Activated naive CD4-positive, alpha-beta T cell treated with anti-CD3 and anti-CD28 coated beads for 36 hours (primary cell): ENCODE measurements at regions not wholly inside any gene's neighbourhood (a gene's known extent, or its start where the extent isn't known, plus 50 kb on each side); places are given as distances from the start of the nearest gene placed in this dataset.

Experiments
- CTCF ChIA-PET: fragments of 350-600 bp; sonication (Branson Sonifier 250); formaldehyde crosslinking; loops from one replicate; lab custom pipeline; 2021; ENCODE audit warnings: antibody characterized with exemption; lab: Charles Lee
- DNase-seq: peaks from one replicate; pipeline ENCODE4 v3.0.0-alpha.2; 2020
- H3K27ac Mint-ChIP-seq: one replicate; pipeline ENCODE4 v1.8.0; 2021; ENCODE audit warnings: mild to moderate bottlenecking, mixed read lengths
- H3K27me3 Mint-ChIP-seq: one replicate; pipeline ENCODE4 v1.8.0; 2021; ENCODE audit warnings: low read depth, mixed read lengths
- H3K36me3 Mint-ChIP-seq: one replicate; pipeline ENCODE4 v1.8.0; 2021; ENCODE audit warnings: low read depth, mixed read lengths
- H3K4me1 Mint-ChIP-seq: one replicate; pipeline ENCODE4 v1.8.0; 2021; ENCODE audit warnings: low read depth, mixed read lengths
- H3K4me3 Mint-ChIP-seq: one replicate; pipeline ENCODE4 v1.8.0; 2021; ENCODE audit warnings: mild to moderate bottlenecking, moderate library complexity, mixed read lengths
- H3K9me3 Mint-ChIP-seq: one replicate; pipeline ENCODE4 v1.8.0; 2021; ENCODE audit warnings: mixed read lengths
- intact Hi-C: fragments of 100-400 bp; cut with micrococcal nuclease; formaldehyde crosslinking; loops from one replicate; pipeline ENCODE4 v1.15.1; 2023

DNA sequence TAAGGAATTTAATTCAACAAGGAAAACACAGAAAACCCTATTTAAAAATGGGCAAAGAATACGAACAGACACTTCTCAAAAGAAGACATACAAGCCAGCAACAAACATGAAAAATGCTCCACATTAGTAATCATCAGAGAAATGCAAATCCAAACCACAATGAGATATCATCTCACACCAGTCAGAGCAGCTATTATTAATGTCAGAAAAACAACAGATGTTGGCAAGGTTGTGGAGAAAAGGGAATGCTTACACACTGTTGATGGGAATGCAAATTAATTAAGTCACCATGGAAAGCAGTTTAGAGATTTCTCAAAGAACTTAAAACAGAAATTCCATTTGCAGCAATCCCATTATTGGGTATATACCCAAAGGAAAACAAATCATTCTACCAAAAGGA is 55.2 kb downstream of the GCC1 start:
- Mint-ChIP-seq H3K9me3 (peaks cover 5% of the 10 kb centered on the region), H3K4me1 (no peaks in the 10 kb centered on the region), H3K4me3 (no peak overlapping the region), H3K27ac (no peak overlapping the region), H3K27me3 (peaks cover 22% of the 10 kb centered on the region), H3K36me3 (no peaks in the 10 kb centered on the region)
- intact Hi-C loops: no loop called here
- DNase-seq: no peak
- CTCF ChIA-PET: interaction anchor here (0.7 kb wide), 1 partner anchor 593 kb away, joined by 3 read pairs; no protein-coding TSS in a partner anchor

DNA sequence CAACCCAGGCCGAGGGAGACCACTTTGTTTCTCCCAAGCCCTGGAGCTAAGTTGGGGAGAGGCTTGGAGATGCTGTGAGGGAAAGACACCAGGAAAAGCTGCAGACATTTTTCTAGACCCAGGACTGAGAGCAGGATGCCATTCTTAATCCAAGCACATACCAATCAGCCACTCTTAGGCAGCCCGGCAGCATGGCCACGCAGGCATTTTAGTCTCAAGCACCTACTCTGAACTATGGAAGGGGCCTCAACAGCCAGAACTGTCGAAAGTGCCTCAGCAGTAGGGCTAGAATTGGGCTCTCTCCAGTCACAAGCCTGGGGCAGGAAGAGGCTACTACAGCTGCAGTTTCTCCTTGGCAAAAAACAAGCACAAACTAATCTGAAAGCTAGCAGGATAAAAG is 57.8 kb downstream of the GCC1 start:
- Mint-ChIP-seq H3K9me3 (peaks cover 5% of the 10 kb centered on the region), H3K4me3 (no peak overlapping the region), H3K4me1 (no peaks in the 10 kb centered on the region), H3K27ac (no peak overlapping the region), H3K36me3 (no peaks in the 10 kb centered on the region), H3K27me3 (peaks cover 22% of the 10 kb centered on the region)
- intact Hi-C loops: no loop called here
- CTCF ChIA-PET: interaction anchor here (0.7 to 0.9 kb wide), 2 partner anchors 25 to 169 kb away, joined by 3 to 4 read pairs; no protein-coding TSS in a partner anchor
- DNase-seq: no peak

DNA sequence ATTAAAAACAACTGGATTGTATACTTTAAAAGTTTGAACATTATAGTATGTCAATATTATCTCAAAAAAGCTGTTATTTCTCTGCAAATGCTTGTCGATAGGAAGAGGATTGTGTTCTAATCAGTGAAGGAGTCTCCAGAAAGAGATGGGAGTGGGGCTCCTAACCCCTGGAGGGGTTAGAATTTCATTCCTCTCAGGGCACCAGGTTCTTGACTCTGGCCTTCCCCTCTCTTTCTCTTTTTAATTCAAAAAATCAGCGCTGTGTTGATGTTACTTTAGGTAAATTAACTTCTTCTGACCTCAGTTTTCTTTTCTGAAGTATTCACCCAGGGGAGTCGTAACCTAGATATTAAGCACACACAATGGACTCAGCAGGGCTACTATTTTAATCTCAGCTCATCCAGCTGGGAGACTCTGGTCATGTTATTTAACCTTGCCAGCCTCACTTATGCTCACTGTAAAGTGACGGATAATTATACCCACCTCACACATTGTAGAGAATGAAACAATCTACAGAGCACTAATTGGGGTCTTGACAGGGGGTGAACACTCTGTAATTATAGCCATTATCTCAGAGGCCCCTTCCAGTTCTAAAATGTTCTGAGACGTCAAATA is 59.4 kb downstream of the GCC1 start:
- CTCF ChIA-PET: no interaction called here
- no peak for DNase-seq
- no peaks in the 10 kb centered on the region for H3K4me1 Mint-ChIP-seq
- H3K4me3 Mint-ChIP-seq: no peak overlapping the region
- H3K9me3 Mint-ChIP-seq: peaks cover 6% of the 10 kb centered on the region
- H3K27ac Mint-ChIP-seq: no peak overlapping the region
- intact Hi-C loops: no loop called here
- no peaks in the 10 kb centered on the region for H3K36me3 Mint-ChIP-seq
- H3K27me3 Mint-ChIP-seq: peaks cover 30% of the 10 kb centered on the region

DNA sequence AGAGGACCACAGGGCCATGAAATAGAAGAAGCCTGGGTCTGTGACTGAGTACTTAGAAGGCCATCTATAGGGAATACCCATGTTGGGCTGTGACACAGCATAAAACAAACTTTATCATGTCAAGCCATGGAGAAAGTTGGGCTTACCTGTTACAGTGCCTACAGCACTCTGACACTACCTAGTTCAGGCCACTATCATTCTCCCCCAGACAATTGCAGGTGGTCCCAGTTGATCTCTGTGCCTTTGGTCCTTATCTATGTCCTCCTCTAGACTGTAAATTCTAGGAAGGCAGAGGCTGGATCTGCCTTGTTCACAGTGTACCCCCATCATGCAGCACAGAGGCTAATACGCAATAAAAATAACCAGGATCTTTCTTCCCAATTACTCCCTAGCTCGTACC is 69.1 kb downstream of the GCC1 start:
- no peaks in the 10 kb centered on the region for H3K4me1 Mint-ChIP-seq
- no peak overlapping the region for H3K4me3 Mint-ChIP-seq
- peaks cover 15% of the 10 kb centered on the region for H3K27me3 Mint-ChIP-seq
- CTCF ChIA-PET: no interaction called here
- DNase-seq: no peak
- no peaks in the 10 kb centered on the region for H3K36me3 Mint-ChIP-seq
- no peak overlapping the region for H3K27ac Mint-ChIP-seq
- intact Hi-C loops: no loop called here
- H3K9me3 Mint-ChIP-seq: no peaks in the 10 kb centered on the region

DNA sequence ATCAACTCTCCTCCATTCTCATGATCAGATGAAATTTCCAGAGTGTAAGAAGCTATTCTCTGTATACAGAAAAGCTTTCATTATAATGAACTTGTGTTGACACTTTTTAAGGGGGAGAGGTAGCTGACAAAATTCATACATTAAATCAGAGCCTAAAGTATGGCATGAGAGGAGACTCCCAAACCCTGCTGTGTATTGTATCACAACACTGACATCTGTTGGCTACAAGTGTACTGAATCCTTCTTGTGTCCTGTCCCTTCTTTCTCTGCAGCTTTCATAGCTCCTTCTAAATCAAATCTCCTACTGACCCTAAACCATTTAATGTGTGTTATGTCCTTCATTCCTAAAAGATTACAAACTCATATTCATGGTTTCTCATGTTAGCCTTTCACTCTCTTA is 70.9 kb downstream of the GCC1 start:
- peaks cover 5% of the 10 kb centered on the region for H3K27me3 Mint-ChIP-seq
- H3K36me3 Mint-ChIP-seq: no peaks in the 10 kb centered on the region
- no peaks in the 10 kb centered on the region for H3K4me1 Mint-ChIP-seq
- H3K4me3 Mint-ChIP-seq: no peak overlapping the region
- CTCF ChIA-PET: interaction anchor here (0.9 to 1.3 kb wide), 3 partner anchors 9 to 211 kb away, joined by 3 to 7 read pairs (median 4); no protein-coding TSS in a partner anchor
- intact Hi-C loops: loop anchor here (1.0 to 5.0 kb wide), 3 partner anchors 167 to 711 kb away; partner anchors contain the start of gene GRM8
- no peak for DNase-seq
- H3K27ac Mint-ChIP-seq: no peak overlapping the region
- H3K9me3 Mint-ChIP-seq: no peaks in the 10 kb centered on the region

DNA sequence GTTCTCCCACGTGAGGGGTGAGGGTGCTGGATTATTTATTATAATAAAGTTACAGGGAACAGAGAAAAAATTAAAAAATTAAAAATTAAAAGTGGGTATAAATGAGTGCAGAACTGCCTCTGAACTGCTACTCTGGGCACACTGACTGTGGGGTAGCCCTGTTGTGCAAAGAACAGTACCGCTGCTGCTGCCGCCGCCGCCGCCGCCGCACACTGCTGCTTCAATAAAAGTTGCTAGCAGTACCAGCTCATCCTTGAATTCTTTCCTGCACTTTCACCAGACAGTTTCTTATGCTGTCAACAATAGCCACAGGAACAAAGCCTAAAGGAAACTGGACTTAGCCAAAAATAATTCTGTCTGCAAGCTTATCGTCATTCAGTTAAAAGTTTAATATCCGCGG is 72.1 kb downstream of the GCC1 start:
- H3K4me3 Mint-ChIP-seq: no peak overlapping the region
- no peak for DNase-seq
- intact Hi-C loops: loop anchor here (5.0 kb wide), 1 partner anchor 261 kb away; the partner anchor contains the start of gene GRM8
- no peaks in the 10 kb centered on the region for H3K36me3 Mint-ChIP-seq
- no peak overlapping the region for H3K27ac Mint-ChIP-seq
- CTCF ChIA-PET: no interaction called here
- H3K9me3 Mint-ChIP-seq: no peaks in the 10 kb centered on the region
- no peaks in the 10 kb centered on the region for H3K27me3 Mint-ChIP-seq
- H3K4me1 Mint-ChIP-seq: no peaks in the 10 kb centered on the region

DNA sequence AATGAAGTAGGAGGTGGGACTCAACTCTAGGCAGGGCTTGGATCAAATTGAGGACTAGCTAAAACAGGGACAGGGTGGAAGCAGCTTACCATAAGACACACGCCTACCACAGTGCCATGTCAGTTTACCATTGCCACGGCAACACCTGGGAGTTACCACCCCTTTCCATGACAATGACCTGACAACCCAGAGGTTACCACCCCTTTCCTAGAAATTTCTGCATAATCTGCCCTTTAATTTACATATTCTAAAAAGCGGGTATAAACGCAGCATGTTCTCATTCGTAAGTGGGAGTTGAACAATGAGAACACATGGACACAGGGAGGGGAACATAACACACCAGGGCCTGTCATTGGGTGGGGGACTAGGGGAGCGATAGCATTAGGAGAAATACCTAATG is 72.7 kb downstream of the GCC1 start:
- Mint-ChIP-seq H3K36me3 (no peaks in the 10 kb centered on the region), H3K4me3 (no peak overlapping the region), H3K27me3 (no peaks in the 10 kb centered on the region), H3K27ac (no peak overlapping the region), H3K9me3 (no peaks in the 10 kb centered on the region), H3K4me1 (no peaks in the 10 kb centered on the region)
- no peak for DNase-seq
- intact Hi-C loops: loop anchor here (5.0 kb wide), 1 partner anchor 260 kb away; the partner anchor contains the start of gene GRM8
- CTCF ChIA-PET: no interaction called here

DNA sequence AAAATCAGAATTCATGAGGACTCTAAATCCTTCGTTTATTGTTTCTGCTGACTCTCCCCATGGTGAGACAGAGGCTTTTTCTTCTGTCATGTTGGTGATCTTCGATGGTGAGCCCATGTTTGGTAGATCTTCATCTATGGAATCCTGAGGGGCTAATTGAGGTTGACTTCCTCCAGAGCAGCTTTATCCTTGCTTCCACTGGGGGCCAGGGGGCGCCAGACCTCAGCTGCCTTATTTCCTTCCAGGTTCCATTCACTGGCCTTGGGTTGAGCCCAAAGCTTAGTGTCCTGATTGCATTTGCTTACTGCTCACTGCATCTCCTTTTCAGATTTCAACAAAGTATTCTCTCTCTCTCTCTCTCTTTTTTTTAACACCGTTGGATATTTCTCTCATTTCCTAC is 80.7 kb downstream of the GCC1 start:
- intact Hi-C loops: loop anchor here (2.0 kb wide), 1 partner anchor 704 kb away; no protein-coding TSS in a partner anchor

DNA sequence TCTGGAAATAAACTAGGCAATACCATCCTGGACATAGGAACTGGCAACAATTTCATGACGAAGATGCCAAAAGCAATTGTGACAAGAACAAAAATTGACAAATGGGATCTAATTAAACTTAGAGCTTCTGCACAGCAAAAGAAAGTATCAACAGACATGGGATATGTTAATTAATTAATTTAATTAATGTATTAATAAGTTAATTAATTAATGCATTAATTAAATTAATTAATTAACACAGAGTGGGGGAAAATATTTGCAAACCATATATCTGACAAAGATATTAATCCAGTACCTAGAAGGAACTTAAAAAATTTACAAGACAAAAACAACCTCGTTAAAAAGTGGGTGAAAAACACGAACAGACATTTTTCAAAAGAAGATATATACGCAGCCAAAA is 83.6 kb downstream of the GCC1 start:
- intact Hi-C loops: no loop called here
- no peak for DNase-seq
- CTCF ChIA-PET: no interaction called here
- Mint-ChIP-seq H3K27me3 (peaks cover 2% of the 10 kb centered on the region), H3K4me1 (no peaks in the 10 kb centered on the region), H3K27ac (no peak overlapping the region), H3K9me3 (no peaks in the 10 kb centered on the region), H3K4me3 (no peak overlapping the region), H3K36me3 (no peaks in the 10 kb centered on the region)

More for the DNA sequence above, 80.7 kb downstream of the GCC1 start:
- H3K36me3 Mint-ChIP-seq: no peaks in the 10 kb centered on the region
- H3K9me3 Mint-ChIP-seq: no peaks in the 10 kb centered on the region
- H3K27ac Mint-ChIP-seq: no peak overlapping the region
- H3K4me3 Mint-ChIP-seq: no peak overlapping the region
- peaks cover 4% of the 10 kb centered on the region for H3K27me3 Mint-ChIP-seq
- CTCF ChIA-PET: interaction anchor here (1.7 kb wide), 1 partner anchor 10 kb away, joined by 7 read pairs; no protein-coding TSS in a partner anchor
- no peaks in the 10 kb centered on the region for H3K4me1 Mint-ChIP-seq
- peak; percentile 42 for DNase-seq

DNA sequence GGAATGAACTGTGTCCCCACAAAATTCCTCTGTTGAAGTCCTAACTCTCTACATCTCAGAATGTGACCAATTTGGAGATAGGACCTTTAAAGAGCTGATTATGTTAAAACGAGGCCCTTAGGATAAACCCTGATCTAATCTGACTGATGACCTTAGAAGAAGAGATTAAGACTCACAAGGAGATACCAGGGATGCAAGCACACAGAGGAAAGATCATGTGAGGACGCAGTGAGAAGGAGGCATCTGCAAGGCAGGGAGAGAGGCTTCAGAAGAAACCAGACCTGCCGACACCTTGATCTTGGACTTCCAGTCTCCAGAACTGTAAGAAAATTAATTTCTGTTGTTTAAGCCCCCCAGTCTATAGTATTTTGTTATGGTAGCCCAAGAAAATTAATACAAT is 94.9 kb upstream of the ZNF800 start:
- Mint-ChIP-seq H3K27me3 (peaks cover 8% of the 10 kb centered on the region), H3K36me3 (no peaks in the 10 kb centered on the region), H3K4me3 (no peak overlapping the region), H3K9me3 (peaks cover 3% of the 10 kb centered on the region), H3K4me1 (peaks cover 16% of the 10 kb centered on the region), H3K27ac (no peak overlapping the region)
- DNase-seq: no peak
- CTCF ChIA-PET: no interaction called here
- intact Hi-C loops: no loop called here

DNA sequence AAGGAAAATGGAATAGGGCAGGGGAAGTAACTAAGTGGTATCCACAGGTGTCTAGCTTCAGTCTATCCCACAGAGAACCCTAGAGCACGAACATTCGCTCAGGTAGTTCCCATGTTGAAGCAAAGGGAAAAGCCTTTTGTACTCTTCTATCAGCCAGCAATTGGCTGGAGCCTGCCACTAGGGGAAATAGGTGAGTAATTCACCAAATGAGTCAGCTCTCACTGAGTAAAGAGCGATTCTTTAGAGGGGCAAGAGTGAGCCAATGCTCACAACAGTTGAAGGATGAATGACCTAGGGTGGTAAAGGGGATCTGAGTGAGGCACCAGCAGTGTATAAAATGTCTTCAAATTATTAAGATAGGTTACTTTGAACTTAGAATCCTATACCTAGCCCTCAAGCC is 94.1 kb upstream of the ZNF800 start:
- intact Hi-C loops: no loop called here
- no peaks in the 10 kb centered on the region for H3K36me3 Mint-ChIP-seq
- H3K4me3 Mint-ChIP-seq: no peak overlapping the region
- CTCF ChIA-PET: no interaction called here
- no peak overlapping the region for H3K27ac Mint-ChIP-seq
- H3K27me3 Mint-ChIP-seq: peaks cover 8% of the 10 kb centered on the region
- peaks cover 3% of the 10 kb centered on the region for H3K9me3 Mint-ChIP-seq
- peak; percentile 15 for DNase-seq
- H3K4me1 Mint-ChIP-seq: peaks cover 16% of the 10 kb centered on the region

DNA sequence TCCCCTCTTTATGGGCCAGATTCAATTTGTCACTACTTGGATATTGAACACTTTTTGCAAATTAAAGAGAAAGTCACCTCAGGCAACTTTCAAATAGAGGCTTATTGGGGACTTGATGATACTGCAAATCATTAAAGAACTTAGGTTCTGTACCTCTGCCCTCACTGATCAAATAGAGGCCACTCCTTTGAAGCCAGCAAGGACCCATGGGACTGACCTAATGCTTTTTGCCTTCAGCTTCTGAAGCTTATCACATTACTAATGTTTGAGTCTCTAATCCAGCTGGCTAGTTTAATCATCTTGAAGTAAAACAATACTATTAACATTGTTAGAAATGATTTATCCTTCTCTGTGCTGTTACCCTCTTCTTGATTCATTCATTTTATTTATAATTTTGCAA is 93.0 kb upstream of the ZNF800 start:
- DNase-seq: no peak
- intact Hi-C loops: no loop called here
- peaks cover 5% of the 10 kb centered on the region for H3K27me3 Mint-ChIP-seq
- H3K9me3 Mint-ChIP-seq: peaks cover 3% of the 10 kb centered on the region
- no peak overlapping the region for H3K4me3 Mint-ChIP-seq
- no peak overlapping the region for H3K27ac Mint-ChIP-seq
- H3K36me3 Mint-ChIP-seq: no peaks in the 10 kb centered on the region
- CTCF ChIA-PET: interaction anchor here (0.7 to 1.0 kb wide), 2 partner anchors 13 to 515 kb away, joined by 3 read pairs; no protein-coding TSS in a partner anchor
- H3K4me1 Mint-ChIP-seq: peaks cover 16% of the 10 kb centered on the region

DNA sequence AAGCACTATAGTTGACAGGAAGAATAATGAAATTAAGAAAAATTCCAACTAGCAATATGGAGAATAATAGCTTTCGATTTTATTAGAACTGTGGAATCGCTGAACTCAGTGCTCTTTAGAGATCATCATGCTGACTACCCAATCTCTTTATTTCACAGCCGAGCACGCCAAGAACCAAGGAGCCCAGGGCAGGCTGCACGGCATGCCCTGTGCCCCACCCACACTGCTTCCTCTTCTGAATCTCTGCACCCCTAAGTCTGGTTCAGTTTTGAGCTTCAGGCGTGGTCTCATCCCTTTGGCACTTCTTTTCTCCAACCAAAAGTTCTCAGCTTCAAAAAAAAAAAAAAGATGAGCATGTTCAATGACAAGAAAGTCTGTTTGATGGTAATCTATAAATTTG is 92.4 kb upstream of the ZNF800 start:
- CTCF ChIA-PET: interaction anchor here (0.7 to 1.0 kb wide), 3 partner anchors 14 to 516 kb away, joined by 3 to 4 read pairs (median 3); no protein-coding TSS in a partner anchor
- Mint-ChIP-seq H3K4me3 (no peak overlapping the region), H3K27ac (no peak overlapping the region), H3K4me1 (peaks cover 16% of the 10 kb centered on the region), H3K9me3 (peaks cover 3% of the 10 kb centered on the region), H3K36me3 (no peaks in the 10 kb centered on the region), H3K27me3 (peaks cover 5% of the 10 kb centered on the region)
- DNase-seq: no peak
- intact Hi-C loops: no loop called here
